K562 (cell line): ENCODE measurements at regions not wholly inside any gene's neighbourhood (a gene's known extent, or its start where the extent isn't known, plus 50 kb on each side); places are given as distances from the start of the nearest gene placed in this dataset.

Experiments used
- ATAC-seq: fragments of 200-7000 bp; cut with Tn5 transposase; 3 replicates; pipeline ENCODE4 v1.9.1; 2020; ENCODE audit warnings: moderate library complexity
- BruUV-seq: library from RNA; stranded (reverse); fragments of 400-500 nt; replicated peaks from 2 replicates; lab custom pipeline; 2021; lab: Mats Ljungman, UMichigan
- CTCF ChIA-PET: fragments of 300-600 bp; formaldehyde crosslinking; extraction: SDS; loops from one replicate; lab custom pipeline; 2021; ENCODE audit warnings: low intra/inter-chr PET ratio; lab: Yijun Ruan, JAX
- POLR2A ChIA-PET: fragments of 300-600, 350-650 bp; sonication (Branson Sonifier 250); formaldehyde crosslinking; extraction: SDS; loops from one replicate; lab custom pipeline; 2021; ENCODE audit warnings: antibody characterized with exemption, inconsistent platforms; lab: Yijun Ruan, JAX
- DNase-seq, 4 experiments: peaks; one replicate each; pipeline versions ENCODE4 v3.0.0 to v3.0.0-alpha.2; 2011 to 2018; ENCODE audit warnings: low spot score in 3 of 4, mixed read lengths in 3 of 4; ENCODE audit errors: extremely low read depth in 1 of 4
- FAIRE-seq: peaks from 2 replicates; lab custom pipeline; 2011; peaks lifted over from hg19 to GRCh38; lab: Jason Lieb, UNC
- H2AFZ ChIP-seq: 2 replicates; pipeline ENCODE4 v1.6.0; 2011; ENCODE audit warnings: low read depth, low read length, control low read depth, inconsistent platforms
- H3K27ac ChIP-seq: fragments of 200-600 bp; 3 replicates; pipeline ENCODE4 v1.8.0; 2011; ENCODE audit warnings: low read depth, mild to moderate bottlenecking, control low read depth, inconsistent platforms, low read length, moderate library complexity, mixed read lengths; ENCODE audit errors: extremely low read depth
- H3K27me3 ChIP-seq, 2 experiments: fragments of 300-600 bp in 1 of 2; 2 replicates in 1 of 2; 3 replicates in 1 of 2; pipeline versions ENCODE4 v1.6.0 to v1.8.0; 2011; ENCODE audit warnings: inconsistent platforms in 2 of 2, low read length in 2 of 2, mild to moderate bottlenecking in 1 of 2, mixed read lengths in 1 of 2, moderate library complexity in 1 of 2; ENCODE audit not compliant: control insufficient read depth in 2 of 2, insufficient read depth in 2 of 2
- H3K36me3 ChIP-seq: fragments of 300-600 bp; 3 replicates; pipeline ENCODE4 v1.8.0; 2011; ENCODE audit warnings: mild to moderate bottlenecking, low read length, inconsistent platforms; ENCODE audit not compliant: control insufficient read depth, insufficient read depth
- H3K4me1 ChIP-seq, 2 experiments: fragments of 200-600 bp in 1 of 2; replicated peaks in 1 of 2; 2 replicates in 1 of 2; 3 replicates in 1 of 2; pipeline versions ENCODE4 v1.5.1 to v1.8.0; 2011; ENCODE audit warnings: inconsistent platforms in 2 of 2, low read length in 2 of 2, mild to moderate bottlenecking in 1 of 2, mixed read lengths in 1 of 2, moderate library complexity in 1 of 2; ENCODE audit not compliant: control insufficient read depth in 2 of 2, insufficient read depth in 2 of 2
- H3K4me2 ChIP-seq: 2 replicates; pipeline ENCODE4 v1.6.1; 2011; ENCODE audit warnings: low read length, control low read depth, inconsistent platforms, mixed read lengths; ENCODE audit not compliant: insufficient read depth
- H3K4me3 ChIP-seq: fragments of 200-600 bp; sonication (generic), shearing (Covaris generic); 2 replicates; pipeline ENCODE4 v1.5.1; 2016; ENCODE audit warnings: control low read depth, inconsistent platforms
- H3K79me2 ChIP-seq: fragments of 200-600 bp; 3 replicates; pipeline ENCODE4 v1.8.0; 2011; ENCODE audit warnings: low read length, inconsistent platforms; ENCODE audit not compliant: control insufficient read depth, insufficient read depth
- H3K9ac ChIP-seq, 2 experiments: 2 replicates each; pipeline versions ENCODE4 v1.6.0 to v1.6.1; 2011; ENCODE audit warnings: low read depth in 2 of 2, low read length in 2 of 2, control low read depth in 1 of 2, inconsistent platforms in 1 of 2, mild to moderate bottlenecking in 1 of 2, mixed read lengths in 1 of 2; ENCODE audit not compliant: insufficient read depth in 1 of 2
- H3K9me1 ChIP-seq: one replicate; pipeline ENCODE4 v1.6.0; 2011; ENCODE audit warnings: inconsistent platforms, mild to moderate bottlenecking, low read length, moderate library complexity; ENCODE audit not compliant: control insufficient read depth, insufficient read depth
- H3K9me3 ChIP-seq: replicated peaks from 2 replicates; pipeline ENCODE4 v1.5.1; 2011; ENCODE audit warnings: low read depth, low read length, inconsistent platforms; ENCODE audit not compliant: control insufficient read depth, insufficient read depth
- H4K20me1 ChIP-seq: replicated peaks from 2 replicates; pipeline ENCODE4 v1.6.1; 2011; ENCODE audit warnings: low read length, inconsistent platforms, mixed read lengths; ENCODE audit not compliant: control insufficient read depth, insufficient read depth
- ARID1B ChIP-seq: fragments of 450-650 bp; IDR thresholded peaks from 2 replicates; pipeline ENCODE4 v1.6.1; 2016; ENCODE audit warnings: antibody characterized with exemption, mild to moderate bottlenecking, inconsistent platforms
- CBFA2T2 ChIP-seq: fragments of 450-650 bp; conservative IDR thresholded peaks from 2 replicates; pipeline ENCODE4 v1.6.1; 2017; ENCODE audit warnings: mild to moderate bottlenecking
- CBFA2T3 ChIP-seq: fragments of 450-650 bp; IDR thresholded peaks from 2 replicates; pipeline ENCODE4 v1.6.1; 2017
- HMBOX1 ChIP-seq: sonication (generic); IDR thresholded peaks from 2 replicates; pipeline ENCODE4 v1.6.1; 2016
- MEIS2 ChIP-seq: fragments of 450-650 bp; IDR thresholded peaks from 2 replicates; pipeline ENCODE4 v1.6.1; 2014; ENCODE audit warnings: mild to moderate bottlenecking; ENCODE audit not compliant: partially characterized antibody
- RFX5 ChIP-seq: IDR thresholded peaks from 2 replicates; pipeline ENCODE4 v1.6.1; 2011; ENCODE audit warnings: low read depth, mild to moderate bottlenecking, improper control_type of control experiment, low read length
- TAL1 ChIP-seq: fragments of 450-650 bp; IDR thresholded peaks from 2 replicates; pipeline ENCODE4 v1.6.1; 2016; ENCODE audit warnings: mild to moderate bottlenecking
- ZBTB9 ChIP-seq: fragments of 450-650 bp; formaldehyde crosslinking; IDR thresholded peaks from 2 replicates; pipeline ENCODE4 v1.4.0; 2020; ENCODE audit warnings: mild to moderate bottlenecking, moderate library complexity
- ZNF263 ChIP-seq: sonication (generic); formaldehyde crosslinking; IDR thresholded peaks from 2 replicates; pipeline ENCODE4 v1.8.0; 2022; ENCODE audit warnings: mild to moderate bottlenecking, missing genetic modification reagents, borderline replicate concordance
- WGBS: fragments of 100-300 bp; shearing (Covaris generic); methylation state at CpG from one replicate; pipeline ENCODE4 v1.1.6; 2016; ENCODE audit warnings: low coverage, mixed read lengths; ENCODE audit not compliant: insufficient coverage; ENCODE audit errors: missing lambda C conversion rate; 5-methylcytosine and 5-hydroxymethylcytosine counted together
- in situ Hi-C: fragments of 300-500 bp; cut with MboI; formaldehyde crosslinking; loops from 4 replicates; pipeline ENCODE4 v1.15.0; 2018; ENCODE audit warnings: inconsistent platforms, mixed read lengths
- intact Hi-C: fragments of 100-400 bp; cut with micrococcal nuclease; formaldehyde crosslinking; loops from 2 replicates; pipeline ENCODE4 v1.14.2; 2022

GRCh38 chr1:197850042-197850441, 52.4 kb upstream of the C1orf53 start:
- intact Hi-C loops = no loop called here
- DNase-seq (peak in 1 of 4 experiments; percentile 59), FAIRE-seq (peak; percentile 65), ATAC-seq (peak; percentile 71)
- 5% methylated on average over 4 of the region's 4 CpGs for WGBS
- in situ Hi-C loops = no loop called here
- Histone ChIP-seq H3K4me2 (no peak overlapping the region), H3K9me3 (no peaks in the 10 kb centered on the region), H4K20me1 (no peaks in the 10 kb centered on the region), H3K9me1 (no peaks in the 10 kb centered on the region), H3K27me3 (no peaks in the 10 kb centered on the region), H3K4me3 (no peak overlapping the region), H3K27ac (no peak overlapping the region), H3K79me2 (no peaks in the 10 kb centered on the region), H2AFZ (no peak overlapping the region), H3K36me3 (no peaks in the 10 kb centered on the region)
- ChIA-PET POLR2A (no interaction called here), CTCF (interaction anchor here (0.6 kb wide), 1 partner anchor 39 kb away, joined by 4 read pairs; no protein-coding TSS in a partner anchor)
- BruUV-seq = no TSS peak
- TF ChIP-seq CBFA2T3 (peak; percentile 61), HMBOX1 (peak; percentile 64), TAL1 (peak; percentile 25; the same call in 1 of the 2 replicates), RFX5 (no peak), CBFA2T2 (peak; percentile 43), MEIS2 (peak; percentile 46), ZNF263 (CRISPR knock-in tag) (no peak), ZBTB9 (CRISPR knock-in tag) (no peak), ARID1B (0 out of 2 replicates have a peak, but pooled peaks have one; percentile 21)
- TF ChIP-seq, all 486 proteins: peak for 6
- no peak overlapping the region for H3K9ac ChIP-seq
- peaks cover 0 to 5% of the 10 kb centered on the region in 2 experiments; a peak in 3 of 5 replicates for H3K4me1 ChIP-seq
